IPS-NIHi7 (cell line): ENCODE measurements at regions not wholly inside any gene's neighbourhood (a gene's known extent, or its start where the extent isn't known, plus 50 kb on each side); places are given as distances from the start of the nearest gene placed in this dataset.

Source experiments
- DNase-seq: peaks from one replicate; pipeline ENCODE4 v3.0.0; 2012; ENCODE audit warnings: mixed read lengths; ENCODE audit errors: extremely low spot score

DNA sequence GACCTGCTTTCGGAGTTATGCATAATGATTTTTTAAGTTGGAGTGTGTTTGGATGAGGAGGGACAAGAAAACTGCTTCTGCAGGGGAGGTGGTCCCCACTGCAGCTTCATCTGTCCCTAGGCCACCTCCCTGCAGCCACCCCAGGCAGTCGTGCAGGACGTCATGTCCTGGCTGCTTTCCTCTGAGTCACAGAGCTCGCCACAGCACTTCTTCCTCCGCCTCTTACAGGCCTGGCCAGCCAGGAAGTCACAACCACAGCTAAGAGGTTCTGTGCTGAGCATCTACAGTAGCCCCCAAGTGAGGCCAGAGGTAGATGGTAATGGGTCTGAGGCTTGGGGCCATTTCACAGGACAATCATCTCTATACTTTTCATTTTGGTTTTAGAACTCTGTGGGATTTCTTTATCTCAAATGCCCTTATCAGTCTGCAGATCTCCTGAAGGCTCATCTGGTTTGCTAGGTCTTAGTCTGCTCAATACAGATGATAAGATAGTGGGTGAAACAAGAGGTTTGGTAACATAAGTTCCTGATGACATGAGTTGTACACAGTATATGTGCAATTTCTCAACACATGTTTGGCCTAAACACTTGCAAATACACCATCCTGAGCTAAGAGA, 106.4 kb downstream of the ARF6 start:
- peak; percentile 64 for DNase-seq

DNA sequence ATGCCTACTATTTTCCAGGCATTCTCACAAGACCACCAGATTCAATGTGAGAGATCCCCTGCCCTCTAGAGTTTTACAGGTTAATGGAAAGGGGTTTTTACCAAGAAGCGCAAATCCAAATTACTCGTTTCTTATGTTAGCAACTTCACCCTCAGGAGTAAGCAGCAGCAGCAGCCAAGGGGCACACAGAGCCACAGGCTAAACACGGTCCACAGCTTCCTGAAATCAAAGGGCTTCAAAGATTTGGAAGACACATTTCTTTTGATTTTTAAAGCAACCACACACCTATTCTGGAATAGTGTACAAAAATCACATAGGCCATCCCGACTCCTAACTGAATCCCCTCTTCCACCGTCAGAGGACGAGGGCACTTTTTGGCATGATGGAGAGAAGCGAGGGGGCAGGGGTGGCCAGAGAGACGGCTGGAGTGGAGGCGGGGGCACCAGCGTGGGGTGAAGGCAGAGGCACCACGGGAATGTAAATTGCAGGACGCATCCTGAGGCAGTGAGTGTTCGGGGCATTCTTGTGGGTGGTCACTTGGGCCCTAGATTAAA, 107.0 kb downstream of the ARF6 start:
- DNase-seq = no peak

DNA sequence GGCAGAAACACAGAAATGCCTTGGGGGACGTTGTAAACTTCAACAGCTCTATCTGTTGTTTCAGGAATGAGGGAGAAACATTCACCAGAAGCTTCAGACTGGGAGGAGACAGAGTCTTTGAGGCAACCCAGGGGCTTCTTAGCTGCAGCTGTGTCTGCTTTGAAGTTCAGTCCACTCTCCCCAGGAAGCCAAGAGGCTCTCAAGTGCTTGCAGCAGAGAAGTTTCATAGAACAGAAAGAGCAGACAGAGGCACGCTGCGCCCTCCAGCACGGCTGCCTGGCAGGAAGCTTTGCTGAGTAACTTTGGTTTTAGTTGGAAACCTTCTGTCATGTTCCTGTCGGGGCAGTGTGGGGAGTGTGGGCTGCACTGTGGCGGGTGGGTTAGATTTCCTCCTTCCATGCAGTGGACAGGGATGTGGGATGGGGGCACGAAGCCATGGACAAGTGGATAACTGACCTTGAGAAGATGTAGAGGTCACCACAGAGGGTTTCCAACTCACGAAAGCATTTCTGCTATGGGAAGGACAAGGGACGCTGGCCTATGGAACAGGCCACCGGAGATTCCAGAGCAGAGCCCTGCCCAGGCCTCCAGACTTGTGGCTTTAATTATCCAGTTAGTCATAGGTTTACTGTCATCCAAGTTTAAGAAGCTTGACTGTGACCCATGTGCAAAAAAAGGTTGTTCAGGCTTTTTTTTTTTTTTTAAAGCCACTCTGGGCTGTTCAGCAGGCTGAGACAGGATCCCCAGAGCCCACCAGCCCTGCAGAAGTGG, 107.7 kb downstream of the ARF6 start:
- peak; percentile 59 for DNase-seq

GRCh38 chr14:50001151-50001998, 108.5 kb downstream of the ARF6 start:
- peak; percentile 55 for DNase-seq

GRCh38 chr14:50001999-50002925, 109.4 kb downstream of the ARF6 start:
- DNase-seq = no peak

GRCh38 chr14:50002926-50003212, 110.0 kb downstream of the ARF6 start:
- DNase-seq = no peak

DNA sequence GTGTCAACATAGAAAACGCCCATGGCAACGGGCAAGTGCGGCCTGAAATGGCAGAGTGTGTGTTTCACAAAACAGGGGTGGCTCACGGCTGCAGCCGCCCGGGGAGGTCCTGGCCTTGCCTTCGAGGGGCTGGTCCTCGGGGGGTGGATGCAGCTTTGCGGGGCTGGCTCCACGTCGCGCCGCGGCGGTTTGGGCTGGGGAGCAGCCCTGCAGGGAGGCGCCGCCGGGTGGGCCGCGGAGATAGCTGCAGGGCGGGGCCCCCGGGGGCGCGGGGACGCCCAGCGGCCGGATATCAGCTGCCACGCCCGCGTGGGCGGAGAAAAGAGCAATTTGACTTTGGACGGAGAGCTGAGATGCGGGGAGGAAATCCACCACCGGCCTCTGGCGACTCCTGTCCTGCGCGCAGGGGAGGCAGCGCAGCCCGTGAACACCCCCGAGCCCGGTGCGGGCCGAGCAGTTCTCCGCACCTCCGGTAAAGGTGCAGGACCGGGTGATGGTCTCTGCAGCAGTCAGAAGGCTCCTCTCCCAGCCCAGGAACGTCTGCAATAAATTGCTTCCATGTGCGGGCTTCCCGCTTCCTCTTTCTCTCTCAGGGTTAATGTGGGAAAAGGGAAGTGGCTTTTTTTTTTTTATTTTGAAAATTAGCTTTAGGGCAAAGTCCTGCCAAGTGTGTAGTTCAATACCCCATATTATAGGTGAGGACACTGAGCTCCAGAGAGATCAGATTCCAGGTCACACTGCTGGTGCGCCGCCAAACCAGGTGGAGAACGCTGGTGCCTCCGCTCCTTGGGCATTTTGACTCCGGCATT, 110.5 kb downstream of the ARF6 start:
- DNase-seq = peak; percentile 45

DNA sequence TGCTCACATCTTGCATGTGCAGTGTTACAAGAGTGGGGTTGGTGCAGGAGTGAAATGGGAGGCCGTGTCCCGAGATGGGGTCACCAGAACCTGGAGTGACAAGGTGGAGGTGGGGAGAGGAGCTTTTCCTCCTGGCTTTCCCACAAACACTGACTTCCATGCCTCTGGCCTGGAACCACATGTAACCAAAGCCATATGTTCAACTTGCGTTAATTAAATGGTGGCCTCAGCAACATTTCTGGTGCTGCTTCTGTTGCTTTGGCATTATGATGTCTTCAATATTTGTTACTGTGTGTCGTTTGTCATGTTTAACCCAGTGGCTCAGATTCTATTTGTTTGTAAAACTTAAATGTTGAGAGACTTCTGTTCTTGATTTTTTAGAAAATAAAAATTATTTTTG, 110.2 kb downstream of the VCPKMT start:
- no peak for DNase-seq

DNA sequence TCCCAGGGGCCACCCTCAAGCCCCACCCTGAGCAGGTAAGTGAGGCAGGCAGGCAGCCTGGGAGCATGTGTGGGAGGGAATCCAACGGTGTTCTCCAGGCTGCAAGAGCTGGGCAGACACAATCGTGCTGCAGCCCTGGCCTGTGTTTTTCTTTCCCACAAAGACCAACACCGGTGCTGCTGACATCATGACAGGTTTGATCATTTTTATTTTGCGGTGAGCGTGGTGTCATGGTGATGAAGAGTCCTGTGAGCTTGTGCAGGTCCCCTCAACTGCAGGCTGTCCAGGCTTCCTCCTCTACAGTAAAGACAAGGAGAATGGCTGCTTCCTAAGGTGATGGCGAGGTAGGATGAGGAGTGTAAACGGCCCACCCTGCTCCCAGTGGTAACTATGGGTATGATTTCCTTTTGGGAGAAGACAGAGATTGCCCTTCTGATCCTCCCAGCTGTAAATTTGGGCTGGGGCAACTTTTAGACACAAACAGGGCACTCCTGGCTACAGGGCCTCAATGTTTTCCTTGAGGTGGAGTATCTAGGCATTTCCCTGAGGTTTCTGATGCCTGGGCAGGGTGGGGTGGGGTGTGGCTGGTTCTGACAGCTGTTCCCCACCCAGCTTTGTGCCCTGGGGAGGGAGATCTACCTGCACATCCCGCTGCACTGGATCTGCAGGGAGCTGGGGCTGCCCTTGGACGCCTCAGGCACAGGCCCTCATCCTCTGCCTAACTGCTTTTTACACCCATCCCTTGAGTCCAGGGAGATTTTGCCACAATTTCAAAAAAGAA, 109.1 kb downstream of the VCPKMT start:
- peak; percentile 54 for DNase-seq

DNA sequence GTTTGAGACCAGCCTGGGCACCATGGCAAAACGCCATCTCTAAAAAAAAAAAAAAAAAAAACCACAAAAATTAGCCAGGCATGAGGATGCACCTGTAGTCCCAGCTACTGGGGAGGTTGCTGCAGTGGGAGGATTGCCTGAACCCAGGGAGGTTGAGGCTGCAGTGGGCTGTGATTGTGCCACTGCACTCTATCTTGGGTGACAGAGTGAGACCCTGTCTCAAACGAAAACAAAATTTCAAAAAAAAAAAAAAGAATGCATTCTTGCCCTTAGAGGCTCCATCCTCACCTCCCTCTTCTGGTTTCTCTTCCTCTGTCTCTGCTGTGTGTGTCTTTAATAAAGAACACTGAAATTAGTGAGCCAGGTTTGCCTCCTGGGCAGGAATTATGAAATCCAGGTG, 107.8 kb downstream of the VCPKMT start:
- DNase-seq = no peak

- DNase-seq = no peak
These were observed 107.4 kb downstream of the VCPKMT start for GRCh38 chr14:50008974-50009373.

DNA sequence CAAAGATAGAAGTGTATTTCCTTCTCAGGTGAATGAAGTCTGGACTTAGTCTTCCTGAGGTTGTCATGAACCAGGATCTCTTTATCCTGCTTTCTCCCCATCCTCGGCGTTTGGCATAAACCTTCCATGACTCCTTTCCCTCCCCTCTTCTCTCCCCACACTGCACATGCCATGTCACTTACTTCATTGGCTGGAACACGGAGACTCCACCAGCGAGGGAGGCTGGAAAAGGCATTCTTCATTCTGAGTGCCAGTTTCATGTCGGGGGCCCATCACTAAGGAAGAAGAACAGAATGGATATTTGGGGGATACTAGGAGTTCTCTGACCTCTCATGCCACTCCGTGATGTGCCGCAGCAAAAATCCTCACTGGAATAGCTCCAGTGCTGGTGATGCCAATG, 105.6 kb downstream of the VCPKMT start:
- DNase-seq = no peak

- DNase-seq = no peak
These were observed 105.1 kb downstream of the VCPKMT start for GRCh38 chr14:50011242-50011641.

DNA sequence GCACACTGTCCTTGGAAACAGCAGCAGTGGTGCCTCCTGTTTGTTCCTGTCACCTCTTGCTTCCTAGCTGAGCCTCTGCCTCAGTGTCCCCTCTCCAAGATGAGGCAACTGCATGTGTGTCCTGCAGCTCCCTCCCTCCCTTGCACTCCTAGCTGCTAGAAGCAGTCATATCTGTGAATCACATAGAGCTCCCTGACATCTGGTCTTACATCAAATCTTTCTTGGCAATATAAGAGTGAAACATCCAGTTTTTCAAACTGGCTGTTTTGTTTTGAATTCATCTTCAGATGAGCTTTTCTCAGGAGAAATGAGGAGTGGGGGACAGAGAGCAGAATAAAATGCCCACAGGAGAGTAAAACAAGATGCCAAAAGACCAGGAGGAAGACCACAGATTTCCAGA, 103.7 kb downstream of the VCPKMT start:
- no peak for DNase-seq

DNA sequence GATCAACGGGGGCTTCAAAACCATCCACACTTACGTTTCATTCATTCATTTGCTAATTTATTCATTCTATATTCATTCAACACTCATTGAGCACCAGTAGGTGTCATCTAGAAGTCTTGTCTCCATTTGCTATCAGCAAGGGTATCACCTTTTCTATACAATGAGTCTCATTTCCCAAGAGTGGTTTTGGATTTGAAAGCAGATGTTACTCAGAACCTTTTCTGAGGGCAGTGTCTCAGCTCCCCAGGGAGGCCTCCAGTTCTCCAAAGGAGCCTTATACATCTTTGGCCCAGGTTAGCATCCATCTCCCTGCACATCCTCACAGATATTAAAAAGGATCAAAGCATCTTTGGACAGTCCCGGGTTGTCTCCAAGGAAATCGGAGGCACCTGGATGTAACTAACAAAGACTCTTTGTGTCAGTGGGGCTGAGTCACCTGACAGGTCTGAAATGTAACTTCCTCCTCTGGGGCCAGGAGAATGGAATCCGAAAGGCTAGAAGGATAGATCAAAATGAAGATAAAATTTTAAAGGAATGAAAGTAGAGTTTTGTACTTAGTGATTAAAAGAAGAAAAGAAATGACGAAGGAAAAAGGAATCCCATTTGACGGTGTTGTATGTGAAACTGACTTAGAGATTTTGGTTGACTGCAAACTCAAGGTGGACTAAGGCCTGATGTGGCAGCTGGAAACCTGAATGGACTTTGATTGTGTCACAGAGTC, 103.0 kb downstream of the VCPKMT start:
- no peak for DNase-seq

DNA sequence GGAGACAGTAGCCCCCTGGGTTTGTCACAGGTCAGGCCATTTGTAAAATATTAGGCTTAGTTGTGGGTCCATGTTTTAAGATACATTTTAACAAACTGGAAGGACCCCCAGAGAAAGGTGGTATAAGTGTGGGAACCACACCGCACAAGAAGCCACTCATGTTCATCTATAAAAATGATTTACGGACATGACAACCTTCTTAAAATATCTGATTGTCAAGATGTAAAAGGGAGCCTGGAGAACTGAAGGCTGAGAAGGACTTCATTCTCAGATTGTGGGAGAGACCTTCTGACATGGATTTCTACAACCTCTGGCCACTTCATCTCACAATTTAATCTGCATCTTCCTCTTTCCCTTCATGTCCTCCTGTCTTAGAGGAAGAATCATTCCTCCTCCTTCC, 102.4 kb downstream of the VCPKMT start:
- no peak for DNase-seq

DNA sequence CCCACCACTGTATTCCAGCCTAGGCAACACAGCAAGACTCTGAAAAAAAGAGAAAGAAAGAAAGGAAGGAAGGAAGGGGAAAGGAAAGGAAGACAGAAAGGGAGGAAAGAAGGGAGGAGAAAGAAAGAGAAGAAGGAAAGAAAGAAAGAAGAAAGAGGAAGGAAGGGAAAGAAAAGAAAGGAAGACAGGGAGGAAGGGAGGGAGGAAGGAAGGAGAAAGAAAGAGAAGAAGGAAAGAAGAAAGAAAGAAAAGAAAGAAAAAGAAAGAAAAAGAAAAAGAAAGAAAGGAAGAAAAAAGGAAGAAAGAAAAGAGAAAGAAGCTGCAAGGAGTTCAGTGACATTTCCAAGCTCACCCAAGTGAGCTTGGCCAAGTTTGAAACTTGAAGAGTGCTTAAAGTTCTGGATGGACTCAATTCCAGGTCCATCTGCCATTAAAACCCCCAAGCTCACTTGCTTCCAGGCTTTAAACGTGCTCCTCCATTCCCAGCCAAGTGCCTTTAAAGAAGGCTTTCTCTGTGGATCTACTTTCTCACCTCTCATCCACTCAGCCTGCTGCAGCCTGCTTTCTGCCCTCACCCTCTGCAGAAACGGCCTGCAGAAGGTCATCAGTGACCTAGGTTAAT, 101.5 kb downstream of the VCPKMT start:
- no peak for DNase-seq

GRCh38 chr14:50015716-50016115, 100.7 kb downstream of the VCPKMT start:
- no peak for DNase-seq
